ENCODE measurements at regions not wholly inside any gene's neighbourhood (a gene's known extent, or its start where the extent isn't known, plus 50 kb on each side); places are given as distances from the start of the nearest gene placed in this dataset.
"Not testable (repeated sequence)": the region's sequence is repeated elsewhere in the genome, so short reads cannot be mapped to it uniquely, and the experiment has no call there.

- H3K9me3 ChIP-seq (replicated peaks in 1 of 2; ENCODE audit: control insufficient read depth in 2 of 2, insufficient read depth in 1 of 2, low read depth in 1 of 2, low read length in 2 of 2); H3K9ac ChIP-seq (ENCODE audit: low read depth, low read length, poor library complexity); H3K14ac ChIP-seq (ENCODE audit: low read length); H3K27me3 ChIP-seq (ENCODE audit: control insufficient read depth in 3 of 3, insufficient read depth in 3 of 3, low read depth in 1 of 3, low read length in 3 of 3); H4K91ac ChIP-seq (ENCODE audit: low read depth, low read length, poor library complexity); H3K79me1 ChIP-seq (ENCODE audit: low read depth, low read length); H2BK15ac ChIP-seq (ENCODE audit: low read length); H3K23ac ChIP-seq (ENCODE audit: low read depth, low read length, poor library complexity); H3K4me1 ChIP-seq (ENCODE audit: control insufficient read depth in 2 of 2, insufficient read depth in 1 of 2, low read depth in 1 of 2, low read length in 2 of 2); H3K4ac ChIP-seq (ENCODE audit: low read length); H3K4me2 ChIP-seq (ENCODE audit: insufficient read depth, low read length, poor library complexity, severe bottlenecking); H2AFZ ChIP-seq (ENCODE audit: low read length); H3K27ac ChIP-seq (replicated peaks; ENCODE audit: low read length); H3K4me3 ChIP-seq (ENCODE audit: low read length in 2 of 2); H2BK5ac ChIP-seq (ENCODE audit: low read length); H3K36me3 ChIP-seq (replicated peaks in 1 of 2; ENCODE audit: control insufficient read depth in 2 of 2, insufficient read depth in 2 of 2, low read length in 2 of 2); DNase-seq (ENCODE audit: low spot score); H2AK5ac ChIP-seq (ENCODE audit: low read depth, low read length); H4K8ac ChIP-seq (ENCODE audit: low read depth, low read length); H2BK120ac ChIP-seq (ENCODE audit: low read depth, low read length); H3K18ac ChIP-seq (ENCODE audit: low read length); H2BK12ac ChIP-seq (ENCODE audit: low read length): not testable (repeated sequence)
- WGBS, 2 donors (ENCODE audit: extremely low coverage in 2 of 2, insufficient read length in 2 of 2, insufficient replicate concordance in 1 of 2) = no CpG with 5 or more reads among the region's 1 CpG
These were observed 79.0 kb upstream of the SALL1 start for GRCh38 chr16:51230035-51230434.

GRCh38 chr16:51228097-51228659, 77.1 kb upstream of the SALL1 start:
- H3K4me2 ChIP-seq (ENCODE audit: insufficient read depth, low read length, poor library complexity, severe bottlenecking) = no peak overlapping the region
- H3K79me1 ChIP-seq (ENCODE audit: low read depth, low read length) = no peaks in the 10 kb centered on the region
- H2AK5ac ChIP-seq (ENCODE audit: low read depth, low read length) = no peak overlapping the region
- no peak overlapping the region for H3K23ac ChIP-seq (ENCODE audit: low read depth, low read length, poor library complexity)
- H3K9ac ChIP-seq (ENCODE audit: low read depth, low read length, poor library complexity) = no peak overlapping the region
- H3K27me3 ChIP-seq (ENCODE audit: control insufficient read depth in 3 of 3, insufficient read depth in 3 of 3, low read depth in 1 of 3, low read length in 3 of 3) = no peaks in the 10 kb centered on the region
- no peaks in the 10 kb centered on the region for H3K9me3 ChIP-seq (replicated peaks in 1 of 2; ENCODE audit: control insufficient read depth in 2 of 2, insufficient read depth in 1 of 2, low read depth in 1 of 2, low read length in 2 of 2)
- H3K4ac ChIP-seq (ENCODE audit: low read length) = no peak overlapping the region
- H3K36me3 ChIP-seq (replicated peaks in 1 of 2; ENCODE audit: control insufficient read depth in 2 of 2, insufficient read depth in 2 of 2, low read length in 2 of 2) = no peaks in the 10 kb centered on the region
- H3K4me3 ChIP-seq (ENCODE audit: low read length in 2 of 2) = no peak overlapping the region
- no peak overlapping the region for H2BK120ac ChIP-seq (ENCODE audit: low read depth, low read length)
- no peak overlapping the region for H3K18ac ChIP-seq (ENCODE audit: low read length)
- H3K4me1 ChIP-seq (ENCODE audit: control insufficient read depth in 2 of 2, insufficient read depth in 1 of 2, low read depth in 1 of 2, low read length in 2 of 2) = no peaks in the 10 kb centered on the region
- H2AFZ ChIP-seq (ENCODE audit: low read length) = no peak overlapping the region
- H2BK12ac ChIP-seq (ENCODE audit: low read length) = no peak overlapping the region
- no peak overlapping the region for H4K91ac ChIP-seq (ENCODE audit: low read depth, low read length, poor library complexity)
- DNase-seq (ENCODE audit: low spot score) = no peak
- no CpG with 5 or more reads among the region's 8 CpGs for WGBS, 2 donors (ENCODE audit: extremely low coverage in 2 of 2, insufficient read length in 2 of 2, insufficient replicate concordance in 1 of 2)
- no peak overlapping the region for H4K8ac ChIP-seq (ENCODE audit: low read depth, low read length)
- H3K14ac ChIP-seq (ENCODE audit: low read length) = no peak overlapping the region
- H2BK15ac ChIP-seq (ENCODE audit: low read length) = no peak overlapping the region
- H2BK5ac ChIP-seq (ENCODE audit: low read length) = no peak overlapping the region
- no peak overlapping the region for H3K27ac ChIP-seq (replicated peaks; ENCODE audit: low read length)

- no peak overlapping the region for H3K4me3 ChIP-seq (ENCODE audit: low read length in 2 of 2)
- H2AK5ac ChIP-seq (ENCODE audit: low read depth, low read length) = no peak overlapping the region
- no peak overlapping the region for H4K8ac ChIP-seq (ENCODE audit: low read depth, low read length)
- H3K9me3 ChIP-seq (replicated peaks in 1 of 2; ENCODE audit: control insufficient read depth in 2 of 2, insufficient read depth in 1 of 2, low read depth in 1 of 2, low read length in 2 of 2) = no peaks in the 10 kb centered on the region
- H3K4me1 ChIP-seq (ENCODE audit: control insufficient read depth in 2 of 2, insufficient read depth in 1 of 2, low read depth in 1 of 2, low read length in 2 of 2) = no peaks in the 10 kb centered on the region
- H3K36me3 ChIP-seq (replicated peaks in 1 of 2; ENCODE audit: control insufficient read depth in 2 of 2, insufficient read depth in 2 of 2, low read length in 2 of 2) = no peaks in the 10 kb centered on the region
- H2BK15ac ChIP-seq (ENCODE audit: low read length) = no peak overlapping the region
- H3K14ac ChIP-seq (ENCODE audit: low read length) = no peak overlapping the region
- H3K27me3 ChIP-seq (ENCODE audit: control insufficient read depth in 3 of 3, insufficient read depth in 3 of 3, low read depth in 1 of 3, low read length in 3 of 3) = no peaks in the 10 kb centered on the region
- no peak overlapping the region for H2BK5ac ChIP-seq (ENCODE audit: low read length)
- no peaks in the 10 kb centered on the region for H3K79me1 ChIP-seq (ENCODE audit: low read depth, low read length)
- H2BK120ac ChIP-seq (ENCODE audit: low read depth, low read length) = no peak overlapping the region
- no peak overlapping the region for H2BK12ac ChIP-seq (ENCODE audit: low read length)
- no peak overlapping the region for H3K23ac ChIP-seq (ENCODE audit: low read depth, low read length, poor library complexity)
- H3K4me2 ChIP-seq (ENCODE audit: insufficient read depth, low read length, poor library complexity, severe bottlenecking) = no peak overlapping the region
- no peak for DNase-seq (ENCODE audit: low spot score)
- H4K91ac ChIP-seq (ENCODE audit: low read depth, low read length, poor library complexity) = no peak overlapping the region
- no peak overlapping the region for H3K27ac ChIP-seq (replicated peaks; ENCODE audit: low read length)
- no peak overlapping the region for H3K18ac ChIP-seq (ENCODE audit: low read length)
- no peak overlapping the region for H3K9ac ChIP-seq (ENCODE audit: low read depth, low read length, poor library complexity)
- no peak overlapping the region for H2AFZ ChIP-seq (ENCODE audit: low read length)
- WGBS, 2 donors (ENCODE audit: extremely low coverage in 2 of 2, insufficient read length in 2 of 2, insufficient replicate concordance in 1 of 2) = no CpG with 5 or more reads among the region's 6 CpGs
- no peak overlapping the region for H3K4ac ChIP-seq (ENCODE audit: low read length)
These were observed 74.8 kb upstream of the SALL1 start for GRCh38 chr16:51225878-51226277.

- DNase-seq (ENCODE audit: low spot score) = no peak
- no peak overlapping the region for H2BK5ac ChIP-seq (ENCODE audit: low read length)
- no peak overlapping the region for H3K27ac ChIP-seq (replicated peaks; ENCODE audit: low read length)
- H3K79me1 ChIP-seq (ENCODE audit: low read depth, low read length) = no peaks in the 10 kb centered on the region
- H3K4me2 ChIP-seq (ENCODE audit: insufficient read depth, low read length, poor library complexity, severe bottlenecking) = no peak overlapping the region
- H4K8ac ChIP-seq (ENCODE audit: low read depth, low read length) = no peak overlapping the region
- no peak overlapping the region for H3K4me3 ChIP-seq (ENCODE audit: low read length in 2 of 2)
- no peak overlapping the region for H3K18ac ChIP-seq (ENCODE audit: low read length)
- H2BK120ac ChIP-seq (ENCODE audit: low read depth, low read length) = no peak overlapping the region
- no peak overlapping the region for H3K4ac ChIP-seq (ENCODE audit: low read length)
- H2BK12ac ChIP-seq (ENCODE audit: low read length) = no peak overlapping the region
- H4K91ac ChIP-seq (ENCODE audit: low read depth, low read length, poor library complexity) = no peak overlapping the region
- H3K23ac ChIP-seq (ENCODE audit: low read depth, low read length, poor library complexity) = no peak overlapping the region
- H3K27me3 ChIP-seq (ENCODE audit: control insufficient read depth in 3 of 3, insufficient read depth in 3 of 3, low read depth in 1 of 3, low read length in 3 of 3) = no peaks in the 10 kb centered on the region
- H3K36me3 ChIP-seq (replicated peaks in 1 of 2; ENCODE audit: control insufficient read depth in 2 of 2, insufficient read depth in 2 of 2, low read length in 2 of 2) = no peaks in the 10 kb centered on the region
- H3K9me3 ChIP-seq (replicated peaks in 1 of 2; ENCODE audit: control insufficient read depth in 2 of 2, insufficient read depth in 1 of 2, low read depth in 1 of 2, low read length in 2 of 2) = no peaks in the 10 kb centered on the region
- H3K14ac ChIP-seq (ENCODE audit: low read length) = no peak overlapping the region
- no CpG with 5 or more reads among the region's 2 CpGs for WGBS, 2 donors (ENCODE audit: extremely low coverage in 2 of 2, insufficient read length in 2 of 2, insufficient replicate concordance in 1 of 2)
- no peaks in the 10 kb centered on the region for H3K4me1 ChIP-seq (ENCODE audit: control insufficient read depth in 2 of 2, insufficient read depth in 1 of 2, low read depth in 1 of 2, low read length in 2 of 2)
- H2BK15ac ChIP-seq (ENCODE audit: low read length) = no peak overlapping the region
- H2AK5ac ChIP-seq (ENCODE audit: low read depth, low read length) = no peak overlapping the region
- no peak overlapping the region for H2AFZ ChIP-seq (ENCODE audit: low read length)
- no peak overlapping the region for H3K9ac ChIP-seq (ENCODE audit: low read depth, low read length, poor library complexity)
These were observed 73.2 kb upstream of the SALL1 start for GRCh38 chr16:51224317-51224716.

Measured in neuronal stem cell (in vitro differentiated cells).